Muscle of leg (tissue), 3 donors: ENCODE measurements at regions not wholly inside any gene's neighbourhood (a gene's known extent, or its start where the extent isn't known, plus 50 kb on each side); places are given as distances from the start of the nearest gene placed in this dataset.
"Not testable (repeated sequence)": the region's sequence is repeated elsewhere in the genome, so short reads cannot be mapped to it uniquely, and the experiment has no call there.

Experiments
- DNase-seq: peaks from one replicate; pipeline ENCODE4 v3.0.0; 2013
- H3K27ac ChIP-seq: one replicate; pipeline ENCODE4 v1.5.1; 2013; ENCODE audit warnings: mild to moderate bottlenecking, low read length, control low read depth
- H3K27me3 ChIP-seq: one replicate; pipeline ENCODE4 v1.6.1; 2013; ENCODE audit warnings: low read length; ENCODE audit not compliant: control insufficient read depth, insufficient read depth
- H3K36me3 ChIP-seq: one replicate; pipeline ENCODE4 v1.6.1; 2013; ENCODE audit warnings: low read length; ENCODE audit not compliant: control insufficient read depth, insufficient read depth
- H3K4me1 ChIP-seq: one replicate; pipeline ENCODE4 v1.6.1; 2013; ENCODE audit warnings: low read length; ENCODE audit not compliant: control insufficient read depth, insufficient read depth
- H3K4me3 ChIP-seq: one replicate; pipeline ENCODE4 v1.5.1; 2013; ENCODE audit warnings: low read length, control low read depth
- H3K9me3 ChIP-seq: replicated peaks from 2 replicates; pipeline ENCODE4 v1.6.1; 2013; ENCODE audit warnings: low read depth, low read length; ENCODE audit not compliant: control insufficient read depth
- WGBS: methylation state at CpG from one replicate; pipeline ENCODE4 v1.1.5; 2013; ENCODE audit warnings: missing lambda C conversion rate; ENCODE audit not compliant: insufficient coverage; 5-methylcytosine and 5-hydroxymethylcytosine counted together

GRCh38 chr20:30506100-30506499 lies 751.4 kb upstream of the DEFB115 start:
- Histone ChIP-seq H3K4me1 (no peaks in the 10 kb centered on the region), H3K9me3 (peaks cover 17% of the 10 kb centered on the region), H3K36me3 (no peaks in the 10 kb centered on the region), H3K27ac (no peak overlapping the region), H3K27me3 (no peaks in the 10 kb centered on the region), H3K4me3 (no peak overlapping the region)
- WGBS = 100% methylated on average over 4 of the region's 18 CpGs
- DNase-seq = no peak

- H3K4me3 ChIP-seq, H3K4me1 ChIP-seq, H3K36me3 ChIP-seq, H3K27me3 ChIP-seq, DNase-seq, H3K27ac ChIP-seq: not testable (repeated sequence)
- peaks cover 31% of the 10 kb centered on the region for H3K9me3 ChIP-seq
- WGBS = 96% methylated on average over 12 of the region's 21 CpGs
Measured at GRCh38 chr20:30508382-30508781, 749.1 kb upstream of the DEFB115 start.

- H3K27ac ChIP-seq = no peak overlapping the region
- H3K4me1 ChIP-seq = no peaks in the 10 kb centered on the region
- WGBS = 82% methylated on average over 39 of the region's 39 CpGs
- DNase-seq = no peak
- H3K4me3 ChIP-seq = no peak overlapping the region
- H3K27me3 ChIP-seq = no peaks in the 10 kb centered on the region
- H3K9me3 ChIP-seq = peaks cover 36% of the 10 kb centered on the region
- H3K36me3 ChIP-seq = no peaks in the 10 kb centered on the region
Measured at GRCh38 chr20:30511322-30512030, 746.0 kb upstream of the DEFB115 start.

- Histone ChIP-seq H3K9me3 (peaks cover 31% of the 10 kb centered on the region), H3K4me1 (no peaks in the 10 kb centered on the region), H3K27ac (no peak overlapping the region), H3K36me3 (no peaks in the 10 kb centered on the region), H3K4me3 (no peak overlapping the region), H3K27me3 (no peaks in the 10 kb centered on the region)
- WGBS = 93% methylated on average over 31 of the region's 38 CpGs
- DNase-seq = no peak
Measured at GRCh38 chr20:30513050-30513628, 744.3 kb upstream of the DEFB115 start.

GRCh38 chr20:30515915-30516314 lies 741.5 kb upstream of the DEFB115 start:
- not testable (repeated sequence) for H3K27ac ChIP-seq, H3K27me3 ChIP-seq, H3K4me3 ChIP-seq, H3K4me1 ChIP-seq, DNase-seq, H3K36me3 ChIP-seq
- peaks cover 24% of the 10 kb centered on the region for H3K9me3 ChIP-seq
- WGBS = 91% methylated on average over 12 of the region's 13 CpGs

GRCh38 chr20:30518906-30519305 lies 738.6 kb upstream of the DEFB115 start:
- not testable (repeated sequence) for H3K4me1 ChIP-seq, H3K27me3 ChIP-seq, DNase-seq, H3K36me3 ChIP-seq, H3K4me3 ChIP-seq, H3K27ac ChIP-seq, H3K9me3 ChIP-seq
- 90% methylated on average over 8 of the region's 10 CpGs for WGBS

GRCh38 chr20:30521686-30522415 lies 735.6 kb upstream of the DEFB115 start:
- H3K36me3 ChIP-seq, H3K9me3 ChIP-seq, H3K4me1 ChIP-seq, H3K27ac ChIP-seq, H3K4me3 ChIP-seq, DNase-seq, H3K27me3 ChIP-seq: not testable (repeated sequence)
- 96% methylated on average over 8 of the region's 15 CpGs for WGBS

GRCh38 chr20:30524155-30524554 lies 733.3 kb upstream of the DEFB115 start:
- not testable (repeated sequence) for DNase-seq, H3K4me3 ChIP-seq, H3K9me3 ChIP-seq, H3K36me3 ChIP-seq, H3K27me3 ChIP-seq, H3K4me1 ChIP-seq, H3K27ac ChIP-seq
- WGBS = no CpG with 5 or more reads among the region's 4 CpGs

- not testable (repeated sequence) for H3K4me1 ChIP-seq, H3K27ac ChIP-seq, H3K27me3 ChIP-seq, H3K9me3 ChIP-seq, H3K36me3 ChIP-seq, DNase-seq, H3K4me3 ChIP-seq
- no CpG with 5 or more reads among the region's 2 CpGs for WGBS
Measured at GRCh38 chr20:30524761-30525160, 732.7 kb upstream of the DEFB115 start.

GRCh38 chr20:30533653-30534052 lies 723.8 kb upstream of the DEFB115 start:
- not testable (repeated sequence) for DNase-seq, H3K27me3 ChIP-seq, H3K9me3 ChIP-seq, H3K27ac ChIP-seq, H3K4me3 ChIP-seq, H3K4me1 ChIP-seq, H3K36me3 ChIP-seq
